HG02571 (cell line): ENCODE measurements at regions not wholly inside any gene's neighbourhood (a gene's known extent, or its start where the extent isn't known, plus 50 kb on each side); places are given as distances from the start of the nearest gene placed in this dataset.
A peak's percentile ranks its signal among the peaks of the same experiment; 100 is the strongest.

Source experiments
- ATAC-seq: cut with Tn5 transposase; IDR thresholded peaks from one replicate; pipeline ENCODE4 v1.9.1; 2021; ENCODE audit warnings: mild to moderate bottlenecking, moderate library complexity; ENCODE audit not compliant: unreplicated experiment

GRCh38 chr3:135310317-135310716 lies 515.3 kb downstream of the EPHB1 start:
- peak; percentile 51 for ATAC-seq

GRCh38 chr3:135311699-135312098 lies 516.6 kb downstream of the EPHB1 start:
- ATAC-seq = no peak

GRCh38 chr3:135314237-135314636 lies 519.2 kb downstream of the EPHB1 start:
- ATAC-seq = no peak

- ATAC-seq = no peak
These were observed 529.2 kb downstream of the EPHB1 start for GRCh38 chr3:135324301-135324700.

- ATAC-seq = no peak
These were observed 530.0 kb downstream of the EPHB1 start for GRCh38 chr3:135325096-135325495.

- ATAC-seq = no peak
These were observed 530.7 kb downstream of the EPHB1 start for GRCh38 chr3:135325726-135326235.

GRCh38 chr3:135326851-135327250 lies 531.8 kb downstream of the EPHB1 start:
- no peak for ATAC-seq

- ATAC-seq = no peak
These were observed 533.0 kb downstream of the EPHB1 start for GRCh38 chr3:135328036-135328435.

GRCh38 chr3:135329479-135329878 lies 534.4 kb downstream of the EPHB1 start:
- no peak for ATAC-seq

- ATAC-seq = no peak
These were observed 542.1 kb downstream of the EPHB1 start for GRCh38 chr3:135337192-135337591.

- ATAC-seq = no peak
These were observed 553.6 kb downstream of the EPHB1 start for GRCh38 chr3:135348690-135349089.

- ATAC-seq = no peak
These were observed 554.3 kb downstream of the EPHB1 start for GRCh38 chr3:135349254-135349948.

- ATAC-seq = no peak
These were observed 557.2 kb downstream of the EPHB1 start for GRCh38 chr3:135352213-135352612.

GRCh38 chr3:135362889-135363288 lies 567.8 kb downstream of the EPHB1 start:
- ATAC-seq = no peak

GRCh38 chr3:135364676-135365075 lies 569.6 kb downstream of the EPHB1 start:
- ATAC-seq = no peak

- ATAC-seq = no peak
These were observed 571.8 kb downstream of the EPHB1 start for GRCh38 chr3:135366816-135367215.

- ATAC-seq = no peak
These were observed 573.3 kb downstream of the EPHB1 start for GRCh38 chr3:135368316-135368715.

- no peak for ATAC-seq
These were observed 573.7 kb downstream of the EPHB1 start for GRCh38 chr3:135368781-135369180.

GRCh38 chr3:135374571-135374970 lies 579.5 kb downstream of the EPHB1 start:
- no peak for ATAC-seq

- no peak for ATAC-seq
These were observed 583.3 kb upstream of the PPP2R3A start for GRCh38 chr3:135382188-135382587.

- ATAC-seq = no peak
These were observed 582.9 kb upstream of the PPP2R3A start for GRCh38 chr3:135382621-135383020.

- ATAC-seq = no peak
These were observed 582.2 kb upstream of the PPP2R3A start for GRCh38 chr3:135383301-135383700.

GRCh38 chr3:135392151-135392550 lies 573.4 kb upstream of the PPP2R3A start:
- no peak for ATAC-seq
